Right lobe of liver (tissue), 6 donors: ENCODE measurements at regions not wholly inside any gene's neighbourhood (a gene's known extent, or its start where the extent isn't known, plus 50 kb on each side); places are given as distances from the start of the nearest gene placed in this dataset.
"Not testable (repeated sequence)": the region's sequence is repeated elsewhere in the genome, so short reads cannot be mapped to it uniquely, and the experiment has no call there.

Experiments used
- ATAC-seq, 4 donors: fragments of 200-7000 bp; cut with Tn5 transposase; one replicate each; pipeline ENCODE4 v1.9.1; 2020; ENCODE audit warnings: mild to moderate bottlenecking in 4 of 4, moderate library complexity in 4 of 4
- DNase-seq, 3 donors: peaks; one replicate each; pipeline ENCODE4 v3.0.0-alpha.2; 2020
- H3K27ac ChIP-seq, 3 donors: fragments of 200-600 bp; one replicate each; pipeline ENCODE4 v1.8.0; 2022
- H3K27me3 ChIP-seq, 2 donors: fragments of 200-600 bp; one replicate each; pipeline ENCODE4 v1.8.0; 2022
- H3K36me3 ChIP-seq, 4 donors: fragments of 200-600 bp; sonication (generic) in 1 of 4; one replicate each; pipeline versions ENCODE4 v1.5.1 to v1.8.0; 2017 to 2022; ENCODE audit warnings: control low read depth in 1 of 4
- H3K4me1 ChIP-seq, 4 donors: fragments of 200-600 bp; sonication (generic) in 1 of 4; one replicate each; pipeline versions ENCODE4 v1.5.1 to v1.8.0; 2017 to 2022; ENCODE audit warnings: control low read depth in 1 of 4
- H3K4me3 ChIP-seq, 3 donors: fragments of 200-600 bp; one replicate each; pipeline ENCODE4 v1.8.0; 2022
- H3K9me3 ChIP-seq, 4 donors: fragments of 200-600 bp; sonication (generic) in 1 of 4; one replicate each; pipeline versions ENCODE4 v1.5.1 to v1.8.0; 2017 to 2022; ENCODE audit warnings: control low read depth in 1 of 4
- POLR2A ChIP-seq: fragments of 450-650 bp; IDR thresholded peaks from one replicate; pipeline ENCODE4 v1.6.1; 2017; ENCODE audit warnings: antibody characterized with exemption, mild to moderate bottlenecking
- WGBS: methylation state at CpG from one replicate; pipeline ENCODE4 v1.1.6; 2018; ENCODE audit warnings: low coverage, low lambda C conversion rate; ENCODE audit not compliant: insufficient coverage; ENCODE audit errors: missing lambda C conversion rate; 5-methylcytosine and 5-hydroxymethylcytosine counted together
- intact Hi-C, 2 donors: fragments of 100-400 bp; cut with DNase I; formaldehyde crosslinking; loops; one replicate each; pipeline versions ENCODE4 v1.11.2 to v1.14.1; 2022
- TF ChIP-seq, protein P1 (sequence below), 4 donors: fragments of 200-600 bp in 3 of 4; fragments of 450-650 bp in 1 of 4; IDR thresholded peaks; one replicate each; pipeline versions ENCODE4 v1.5.1 to v1.8.0; 2016 to 2022; ENCODE audit warnings: antibody characterized with exemption in 4 of 4, mild to moderate bottlenecking in 2 of 4
- donor health status: DM: no; HTN: yes; CAD: no.
- donor health status: DM: no; HTN: no; CAD: no.
- donor health status: DM: no; HTN: no; CAD: no.
- donor health status: DM: no; HTN: yes; CAD: no.
- donor health status: DM: no; HTN: yes; CAD: no.

DNA sequence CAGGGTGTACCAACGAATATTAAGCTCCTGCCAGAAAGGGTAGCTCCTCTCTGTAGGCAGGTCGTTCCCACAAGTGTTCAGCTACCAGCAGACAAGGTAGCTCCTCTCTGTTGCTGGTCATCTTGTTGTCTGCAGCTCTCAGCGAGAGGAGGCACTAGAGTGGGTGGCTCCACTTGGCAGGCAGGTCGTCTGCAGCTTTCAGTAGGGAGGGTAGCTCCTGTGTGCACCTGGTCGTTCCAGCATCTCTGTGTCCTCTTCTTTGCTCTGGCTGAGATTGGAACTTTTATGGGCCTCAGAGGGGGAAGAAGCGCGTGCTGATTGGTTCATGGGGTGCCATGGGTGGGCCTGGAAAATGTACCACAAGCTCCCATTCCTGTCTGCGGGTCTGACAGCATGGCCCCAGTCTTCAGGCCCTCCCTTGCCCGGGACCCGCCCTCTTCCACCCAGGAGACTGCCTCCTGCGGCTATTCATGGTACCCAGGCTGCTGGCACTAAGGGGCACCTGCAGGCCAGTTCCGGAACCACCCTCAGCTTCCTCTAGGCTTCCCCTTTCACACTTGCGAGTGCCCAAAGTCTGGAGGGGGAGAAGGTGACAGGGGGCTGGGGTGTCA is 63.9 kb upstream of the CACNA2D1 start:
- Histone ChIP-seq H3K4me3 (no peak overlapping the region), H3K4me1 (no peaks in the 10 kb centered on the region), H3K27ac (no peak overlapping the region), H3K36me3 (no peaks in the 10 kb centered on the region), H3K9me3 (no peaks in the 10 kb centered on the region), H3K27me3 (no peaks in the 10 kb centered on the region)
- ATAC-seq, result peak in 1 of 4 donors; percentile 12
- DNase-seq, result no peak
- intact Hi-C loops, result no loop called here
- 51% methylated on average over 4 of the region's 13 CpGs for WGBS
- TF ChIP-seq, protein P1, sequence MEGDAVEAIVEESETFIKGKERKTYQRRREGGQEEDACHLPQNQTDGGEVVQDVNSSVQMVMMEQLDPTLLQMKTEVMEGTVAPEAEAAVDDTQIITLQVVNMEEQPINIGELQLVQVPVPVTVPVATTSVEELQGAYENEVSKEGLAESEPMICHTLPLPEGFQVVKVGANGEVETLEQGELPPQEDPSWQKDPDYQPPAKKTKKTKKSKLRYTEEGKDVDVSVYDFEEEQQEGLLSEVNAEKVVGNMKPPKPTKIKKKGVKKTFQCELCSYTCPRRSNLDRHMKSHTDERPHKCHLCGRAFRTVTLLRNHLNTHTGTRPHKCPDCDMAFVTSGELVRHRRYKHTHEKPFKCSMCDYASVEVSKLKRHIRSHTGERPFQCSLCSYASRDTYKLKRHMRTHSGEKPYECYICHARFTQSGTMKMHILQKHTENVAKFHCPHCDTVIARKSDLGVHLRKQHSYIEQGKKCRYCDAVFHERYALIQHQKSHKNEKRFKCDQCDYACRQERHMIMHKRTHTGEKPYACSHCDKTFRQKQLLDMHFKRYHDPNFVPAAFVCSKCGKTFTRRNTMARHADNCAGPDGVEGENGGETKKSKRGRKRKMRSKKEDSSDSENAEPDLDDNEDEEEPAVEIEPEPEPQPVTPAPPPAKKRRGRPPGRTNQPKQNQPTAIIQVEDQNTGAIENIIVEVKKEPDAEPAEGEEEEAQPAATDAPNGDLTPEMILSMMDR (IDR thresholded peaks at IDR 0.05), result no peak
- no peak for TF ChIP-seq POLR2A

DNA sequence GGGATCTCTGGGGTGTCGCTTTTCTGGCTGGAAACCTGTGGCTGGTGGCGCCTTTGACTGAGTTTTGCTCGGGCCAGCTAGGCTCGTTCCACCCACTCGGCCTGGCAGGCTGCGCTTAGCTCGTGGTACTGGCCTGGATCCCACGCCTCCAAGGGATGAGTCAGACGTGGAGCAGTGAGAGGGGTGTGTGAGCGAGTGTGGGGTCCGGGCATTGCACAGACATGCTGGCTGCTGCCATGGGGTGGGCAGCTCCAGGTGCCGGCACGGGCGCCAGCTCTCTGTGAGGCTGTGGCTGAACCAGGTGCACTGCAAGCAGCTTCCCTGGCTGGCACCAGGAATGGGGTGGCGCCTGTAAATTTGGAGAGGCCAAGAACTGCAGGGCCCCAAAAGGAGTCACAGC is 63.1 kb upstream of the CACNA2D1 start:
- Histone ChIP-seq H3K9me3 (no peaks in the 10 kb centered on the region), H3K4me1 (no peaks in the 10 kb centered on the region), H3K4me3 (no peak overlapping the region), H3K36me3 (no peaks in the 10 kb centered on the region), H3K27ac (no peak overlapping the region), H3K27me3 (no peaks in the 10 kb centered on the region)
- ATAC-seq (no peak), DNase-seq (no peak)
- intact Hi-C loops, result no loop called here
- 57% methylated on average over 7 of the region's 15 CpGs for WGBS
- TF ChIP-seq POLR2A, result no peak
- TF ChIP-seq, protein P1 (IDR thresholded peaks at IDR 0.05), result no peak

DNA sequence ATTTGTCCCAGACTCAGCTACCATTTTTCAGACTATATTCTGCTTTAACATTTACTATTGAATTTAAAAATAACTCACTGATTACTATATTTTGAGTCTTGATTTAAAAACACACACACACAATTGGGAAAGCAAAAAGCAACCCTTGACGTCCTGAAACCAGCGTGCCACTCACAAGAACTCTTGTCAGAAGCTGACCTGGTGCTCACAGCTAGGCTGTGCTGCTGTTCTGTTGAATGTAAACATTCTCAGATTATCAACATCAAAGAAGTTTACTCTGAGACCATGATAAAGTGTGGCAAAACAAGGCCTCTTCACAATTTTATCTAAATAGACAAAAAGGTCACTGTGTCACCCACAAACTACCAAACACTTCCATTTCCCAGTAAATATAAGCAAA is 62.6 kb upstream of the CACNA2D1 start:
- TF ChIP-seq POLR2A, result no peak
- TF ChIP-seq, protein P1 (IDR thresholded peaks at IDR 0.05), result no peak
- no peaks in the 10 kb centered on the region for H3K36me3 ChIP-seq
- H3K27ac ChIP-seq, result no peak overlapping the region
- no peak overlapping the region for H3K4me3 ChIP-seq
- ATAC-seq (no peak), DNase-seq (no peak)
- H3K9me3 ChIP-seq, result no peaks in the 10 kb centered on the region
- WGBS, result 23% methylated on average over 2 of the region's 2 CpGs
- no peaks in the 10 kb centered on the region for H3K27me3 ChIP-seq
- no peaks in the 10 kb centered on the region for H3K4me1 ChIP-seq
- intact Hi-C loops, result no loop called here

DNA sequence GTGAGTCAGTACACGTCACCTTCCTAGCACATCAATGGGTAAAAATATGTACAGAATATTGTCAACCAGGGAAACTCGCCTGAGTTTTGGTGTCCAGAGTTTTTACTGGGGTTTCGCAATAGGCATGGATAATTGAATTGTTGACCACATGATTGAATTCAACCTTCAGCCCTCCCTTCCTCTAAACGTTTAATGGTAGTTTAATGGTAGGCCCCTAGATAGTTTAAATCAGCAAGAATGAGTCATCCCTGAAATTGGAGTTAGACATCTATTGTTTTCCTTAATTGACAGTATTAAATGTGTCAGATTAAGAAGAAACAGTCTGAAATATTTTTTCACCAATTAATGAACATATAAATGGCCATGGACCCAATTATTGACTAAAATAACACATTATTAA is 57.8 kb upstream of the CACNA2D1 start:
- TF ChIP-seq, protein P1 (IDR thresholded peaks at IDR 0.05), result no peak
- TF ChIP-seq POLR2A, result no peak
- Histone ChIP-seq H3K36me3 (no peaks in the 10 kb centered on the region), H3K4me1 (no peaks in the 10 kb centered on the region), H3K27ac (no peak overlapping the region), H3K9me3 (no peaks in the 10 kb centered on the region), H3K4me3 (no peak overlapping the region), H3K27me3 (no peaks in the 10 kb centered on the region)
- DNase-seq (no peak), ATAC-seq (no peak)
- 74% methylated on average over 4 of the region's 4 CpGs for WGBS
- intact Hi-C loops, result no loop called here

DNA sequence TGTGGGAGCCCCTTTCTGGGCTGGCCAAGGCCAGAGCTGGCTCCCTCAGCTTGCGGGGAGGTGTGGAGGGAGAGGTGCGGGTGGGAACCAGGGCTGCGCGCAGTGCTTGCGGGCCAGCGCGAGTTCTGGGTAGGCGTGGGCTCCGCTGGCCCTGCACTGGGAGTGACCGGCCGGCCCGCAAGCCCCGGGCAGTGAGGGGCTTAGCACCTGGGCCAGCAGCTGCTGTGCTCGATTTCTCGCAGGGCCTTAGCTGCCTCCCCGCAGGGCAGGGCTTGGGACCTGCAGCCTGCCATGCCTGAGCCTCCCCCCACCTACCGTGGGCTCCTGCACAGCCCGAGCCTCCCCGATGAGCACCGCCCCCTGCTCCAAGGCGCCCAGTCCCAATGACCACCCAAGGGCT is 56.0 kb upstream of the CACNA2D1 start:
- H3K27me3 ChIP-seq, H3K36me3 ChIP-seq, H3K9me3 ChIP-seq, ATAC-seq, intact Hi-C loops, H3K4me1 ChIP-seq, H3K4me3 ChIP-seq, H3K27ac ChIP-seq, DNase-seq: not testable (repeated sequence)
- WGBS, result no CpG with 5 or more reads among the region's 21 CpGs
